ENCODE measurements at regions not wholly inside any gene's neighbourhood (a gene's known extent, or its start where the extent isn't known, plus 50 kb on each side); places are given as distances from the start of the nearest gene placed in this dataset.

DNA sequence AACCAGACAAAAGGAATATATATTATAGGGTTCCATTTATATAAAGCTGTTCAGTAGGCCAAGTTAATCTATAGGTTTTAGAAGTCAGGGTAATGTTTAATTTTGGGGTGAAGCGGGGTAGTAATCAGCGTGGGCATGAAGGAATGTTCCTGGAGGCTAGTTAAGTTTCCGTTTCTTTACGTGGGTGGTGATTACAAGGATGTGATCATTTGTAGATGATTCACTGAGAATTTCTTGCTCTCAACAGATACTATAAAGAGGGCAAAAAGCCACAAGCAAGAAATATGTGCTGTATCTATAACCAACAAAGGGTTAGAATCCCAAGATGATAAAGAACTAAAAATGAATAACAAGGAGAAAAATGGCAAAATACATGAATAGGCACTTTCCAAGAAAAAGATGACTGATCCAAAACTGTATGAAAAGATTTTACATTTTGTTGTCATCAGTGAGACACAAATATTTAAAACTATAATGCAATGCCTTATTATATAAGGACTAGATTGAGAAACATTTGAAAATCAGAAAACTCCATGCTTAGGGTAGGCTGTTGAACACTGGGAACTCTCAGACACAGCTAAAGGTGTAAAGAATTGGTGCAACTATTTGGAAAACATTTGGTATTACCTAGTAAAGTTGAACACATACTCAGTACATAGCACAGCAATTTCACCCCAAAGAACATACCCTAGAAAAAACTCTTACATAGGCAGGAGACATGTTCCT, 224.3 kb upstream of the S1PR3 start:
- no peak for TF ChIP-seq CTCF (IDR thresholded peaks at IDR 0.05; ENCODE audit: insufficient read depth, low read depth, low read length)
- no peak for TF ChIP-seq EZH2 (IDR thresholded peaks at IDR 0.05; ENCODE audit: insufficient read depth, low read length)

All from astrocyte (in vitro differentiated cells and primary cell).